GM21381 (cell line): ENCODE measurements at regions not wholly inside any gene's neighbourhood (a gene's known extent, or its start where the extent isn't known, plus 50 kb on each side); places are given as distances from the start of the nearest gene placed in this dataset.
"Not testable (repeated sequence)": the region's sequence is repeated elsewhere in the genome, so short reads cannot be mapped to it uniquely, and the experiment has no call there.

Source experiments
- ATAC-seq: cut with Tn5 transposase; IDR thresholded peaks from one replicate; pipeline ENCODE4 v1.9.1; 2021; ENCODE audit warnings: mild to moderate bottlenecking, moderate library complexity; ENCODE audit not compliant: unreplicated experiment

DNA sequence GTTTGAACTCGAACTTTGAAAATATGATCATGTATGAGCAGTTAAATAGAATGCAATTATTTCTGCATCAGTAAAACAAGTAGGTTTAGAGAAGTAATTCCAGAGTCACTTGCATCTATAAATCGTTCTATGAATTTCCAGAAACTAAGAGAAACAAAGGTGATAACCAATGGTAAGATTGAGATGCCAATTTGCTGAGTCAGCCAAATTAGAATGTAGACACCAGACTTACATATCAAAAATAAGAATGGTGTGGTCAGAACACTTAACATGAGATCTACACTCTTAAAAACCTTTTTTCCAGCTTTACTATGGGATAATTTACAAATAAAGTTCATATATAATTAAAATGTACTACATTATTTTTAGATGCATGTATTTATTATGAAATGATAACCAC is 1435.9 kb downstream of the OTOL1 start:
- ATAC-seq: no peak

- no peak for ATAC-seq
Measured at GRCh38 chr3:162933656-162934055, 1437.0 kb downstream of the OTOL1 start.

DNA sequence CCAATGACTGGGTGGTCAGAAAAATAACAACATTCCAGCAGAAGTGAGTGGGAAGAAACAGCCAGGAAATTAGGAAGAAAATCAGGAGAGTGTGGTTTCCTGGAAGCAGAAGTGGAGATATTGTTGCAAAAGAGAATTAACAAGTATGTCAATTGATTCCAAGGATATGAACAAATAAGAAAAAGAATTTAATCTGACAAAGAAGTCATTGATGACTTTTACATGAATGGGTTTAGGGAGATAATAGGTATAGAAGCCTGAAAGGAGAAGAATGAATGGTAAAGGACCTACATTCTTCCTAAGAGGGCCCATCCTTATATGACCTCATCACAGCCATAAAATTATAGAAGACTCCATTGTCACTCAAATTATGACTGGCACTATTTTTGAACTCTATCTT is 1440.1 kb downstream of the OTOL1 start:
- no peak for ATAC-seq

DNA sequence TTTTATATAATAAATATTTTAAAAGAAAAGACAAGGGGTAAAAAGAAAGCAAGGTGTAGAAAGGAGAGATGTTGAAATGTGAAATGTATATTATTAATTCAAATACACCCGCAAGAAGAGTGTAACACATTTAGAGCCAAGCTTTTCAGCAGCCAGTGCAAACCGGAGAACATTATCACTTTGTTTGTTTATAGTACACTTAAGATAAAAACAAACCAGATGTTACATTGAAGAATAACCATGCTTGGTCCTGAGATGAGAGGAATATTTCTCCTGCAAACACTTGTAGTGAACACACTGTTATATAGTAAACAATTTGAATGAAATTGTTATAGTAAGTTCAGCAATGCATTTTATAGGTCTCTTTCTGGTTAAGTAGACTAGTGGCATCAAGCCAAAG is 1441.5 kb downstream of the OTOL1 start:
- no peak for ATAC-seq

- no peak for ATAC-seq
Measured at GRCh38 chr3:162945626-162946025, 1449.0 kb downstream of the OTOL1 start.

DNA sequence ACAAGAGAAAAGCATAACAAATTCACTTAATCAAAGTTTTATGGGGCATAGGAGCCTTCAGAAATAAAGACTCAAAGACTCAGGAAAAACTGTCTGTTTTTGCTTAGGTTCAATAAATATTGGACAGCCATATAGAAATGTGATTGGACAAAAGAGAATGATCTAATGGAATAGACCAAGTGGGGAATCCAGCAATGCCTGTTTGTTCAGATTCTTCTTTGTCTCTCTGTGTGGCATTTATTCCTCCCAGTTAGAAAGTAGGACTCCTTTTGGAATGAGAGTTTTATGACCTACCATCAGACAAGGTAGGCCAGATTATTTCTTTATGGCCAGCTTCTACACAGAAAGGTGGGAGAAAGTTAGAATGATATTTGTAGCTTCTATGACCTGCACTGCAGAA is 1460.1 kb downstream of the OTOL1 start:
- ATAC-seq: no peak

GRCh38 chr3:162960269-162960668 is 1463.7 kb downstream of the OTOL1 start:
- no peak for ATAC-seq

GRCh38 chr3:162970292-162970691 is 1473.7 kb downstream of the OTOL1 start:
- ATAC-seq: no peak

DNA sequence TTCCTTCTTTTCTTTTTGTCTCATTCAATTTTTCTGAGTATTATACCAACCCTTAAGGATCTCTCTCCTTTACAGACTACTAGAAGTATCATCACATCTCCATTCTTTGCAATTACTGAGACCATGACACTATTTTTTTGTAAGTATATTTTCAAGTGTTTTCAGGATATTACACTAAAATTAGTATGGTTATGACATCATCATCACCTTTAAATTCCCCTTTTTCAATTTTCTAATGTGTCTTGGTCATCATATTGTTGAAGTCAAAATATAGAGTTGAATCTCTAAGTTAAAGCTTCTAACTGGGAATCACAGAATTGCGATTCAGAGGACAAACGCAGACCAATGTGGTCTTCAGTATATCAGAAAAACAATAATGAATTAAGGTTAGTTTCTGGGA is 1475.1 kb downstream of the OTOL1 start:
- ATAC-seq: no peak

DNA sequence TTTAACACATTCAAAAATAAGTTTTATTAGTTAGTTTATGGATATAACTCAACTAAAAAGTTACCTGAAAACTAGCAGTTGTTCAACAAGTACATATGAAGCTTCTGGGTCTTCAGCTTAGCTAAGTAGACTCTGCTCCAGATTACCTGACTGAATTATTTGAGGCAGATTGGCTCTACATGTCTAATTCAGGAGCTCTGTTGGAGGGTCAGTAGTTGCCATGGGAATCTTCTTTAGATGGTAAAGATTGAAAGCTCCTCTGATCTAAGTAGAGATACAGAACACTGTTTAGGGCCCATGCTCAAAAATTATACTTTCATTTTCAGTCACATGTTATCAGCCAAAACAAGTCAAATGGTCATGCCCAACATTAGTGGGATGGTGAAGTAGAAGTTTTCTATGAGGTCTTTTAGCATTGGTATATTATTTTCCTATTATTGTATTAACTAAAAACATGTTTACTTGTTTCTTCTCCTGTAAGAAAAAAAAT is 1476.9 kb downstream of the OTOL1 start:
- ATAC-seq: no peak

GRCh38 chr3:162978136-162978535 is 1481.5 kb downstream of the OTOL1 start:
- ATAC-seq: no peak

GRCh38 chr3:162984746-162985145 is 1488.1 kb downstream of the OTOL1 start:
- ATAC-seq: no peak

DNA sequence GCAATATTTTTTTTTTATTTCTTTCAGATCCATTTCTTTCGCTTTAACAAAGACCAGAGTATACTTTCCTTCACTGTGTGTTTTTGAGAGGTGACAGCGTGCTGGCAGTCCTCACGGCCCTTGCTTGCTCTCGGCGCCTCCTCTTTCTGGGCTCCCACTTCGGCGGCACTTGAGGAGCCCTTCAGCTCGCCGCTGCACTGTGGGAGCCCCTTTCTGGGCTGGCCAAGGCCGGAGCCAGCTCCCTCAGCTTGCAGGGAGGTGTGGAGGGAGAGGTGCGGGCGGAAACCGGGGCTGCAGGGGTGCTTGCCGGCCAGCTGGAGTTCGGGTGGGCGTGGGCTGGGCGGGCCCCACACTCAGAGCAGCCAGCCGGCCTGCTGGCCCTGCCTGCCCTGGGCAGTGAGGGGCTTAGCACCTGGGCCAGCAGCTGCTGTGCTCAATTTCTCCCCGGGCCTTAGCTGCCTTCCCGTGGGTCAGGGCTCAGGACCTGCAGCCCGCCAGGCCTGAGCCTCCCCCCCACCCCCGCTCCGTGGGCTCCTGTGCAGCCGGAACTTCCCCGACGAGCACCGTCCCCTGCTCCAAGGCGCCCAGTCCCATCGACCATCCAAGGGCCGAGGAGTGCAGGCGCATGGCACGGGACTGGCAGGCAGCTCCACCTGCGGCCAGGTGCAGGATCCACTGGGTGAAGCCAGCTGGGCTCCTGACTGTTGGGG is 1490.6 kb downstream of the OTOL1 start:
- ATAC-seq: not testable (repeated sequence)

GRCh38 chr3:162992741-162993140 is 1496.1 kb downstream of the OTOL1 start:
- no peak for ATAC-seq

DNA sequence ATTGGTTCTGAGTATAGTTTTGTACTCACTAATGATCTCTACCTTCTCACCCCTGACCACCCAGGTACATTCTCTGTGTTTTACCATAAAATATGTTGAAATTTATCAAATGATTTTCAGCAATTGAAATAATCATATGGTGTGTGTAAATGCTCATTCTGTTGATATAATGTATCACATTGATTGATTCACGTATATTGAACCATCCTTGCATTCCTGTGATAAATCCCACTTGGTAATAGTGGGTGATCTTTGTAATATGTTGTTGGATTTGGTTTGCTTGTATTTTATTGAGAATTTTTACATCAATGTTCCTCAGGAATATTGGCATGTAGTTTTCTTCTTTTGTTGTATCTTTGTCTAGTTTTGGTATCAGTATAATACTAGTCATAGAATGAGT is 1497.6 kb downstream of the OTOL1 start:
- ATAC-seq: no peak

DNA sequence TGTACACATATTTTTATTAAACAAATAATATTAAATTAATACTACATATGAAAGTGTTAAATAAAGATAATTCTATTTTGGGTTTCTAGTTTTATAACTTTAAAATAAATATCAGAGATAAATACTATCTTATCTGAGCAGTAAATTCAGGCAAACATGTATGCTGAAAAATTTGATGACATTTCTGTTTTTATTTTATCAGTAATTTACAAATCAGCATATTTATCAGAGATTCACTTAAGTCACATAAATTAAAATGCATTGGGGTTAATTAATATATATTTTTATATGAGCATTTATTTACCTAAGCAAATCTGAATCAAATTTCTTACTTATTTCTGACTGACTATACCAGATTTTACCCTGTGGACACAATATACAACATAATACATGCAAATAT is 1499.8 kb downstream of the OTOL1 start:
- no peak for ATAC-seq

DNA sequence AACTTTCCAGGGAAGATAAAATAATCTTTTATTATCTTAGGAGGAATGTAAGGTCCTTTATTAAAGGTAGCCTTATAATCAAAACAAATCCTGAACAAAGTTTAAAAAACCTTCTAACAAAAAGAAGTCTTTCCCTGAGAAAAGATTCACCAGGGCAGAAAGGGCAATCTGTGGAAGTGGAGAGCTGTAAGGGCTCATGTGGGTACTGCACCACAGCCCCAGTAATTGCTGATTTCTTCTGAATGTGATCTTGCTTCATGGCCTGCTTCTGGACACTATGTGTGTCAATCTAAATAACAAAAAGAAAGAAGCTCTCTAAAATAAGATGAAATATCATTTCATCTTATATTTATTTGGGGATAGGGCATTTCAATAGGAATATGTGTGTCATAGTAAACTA is 1501.6 kb downstream of the OTOL1 start:
- no peak for ATAC-seq

DNA sequence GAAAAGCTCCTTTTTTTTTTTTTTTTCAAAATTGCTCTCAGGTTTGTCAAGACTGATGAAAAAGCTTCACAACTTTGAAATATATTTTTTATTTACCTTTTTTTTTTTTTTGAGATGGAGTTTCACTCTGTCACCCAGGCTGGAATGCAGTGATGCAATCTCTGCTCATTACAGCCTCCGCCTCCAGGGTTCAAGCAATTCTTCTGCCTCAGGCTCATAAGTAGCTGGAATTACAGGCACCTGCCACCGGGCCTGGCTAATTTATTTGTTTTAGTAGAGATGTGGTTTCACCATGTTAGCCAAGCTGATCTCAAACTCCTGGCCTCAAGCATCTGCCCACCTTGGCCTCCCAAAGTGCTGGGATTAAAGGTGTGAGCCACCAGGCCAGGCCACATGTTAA is 1515.0 kb downstream of the OTOL1 start:
- ATAC-seq: no peak

GRCh38 chr3:163016251-163016650 is 1519.6 kb downstream of the OTOL1 start:
- ATAC-seq: no peak

GRCh38 chr3:163018067-163018466 is 1521.5 kb downstream of the OTOL1 start:
- no peak for ATAC-seq

DNA sequence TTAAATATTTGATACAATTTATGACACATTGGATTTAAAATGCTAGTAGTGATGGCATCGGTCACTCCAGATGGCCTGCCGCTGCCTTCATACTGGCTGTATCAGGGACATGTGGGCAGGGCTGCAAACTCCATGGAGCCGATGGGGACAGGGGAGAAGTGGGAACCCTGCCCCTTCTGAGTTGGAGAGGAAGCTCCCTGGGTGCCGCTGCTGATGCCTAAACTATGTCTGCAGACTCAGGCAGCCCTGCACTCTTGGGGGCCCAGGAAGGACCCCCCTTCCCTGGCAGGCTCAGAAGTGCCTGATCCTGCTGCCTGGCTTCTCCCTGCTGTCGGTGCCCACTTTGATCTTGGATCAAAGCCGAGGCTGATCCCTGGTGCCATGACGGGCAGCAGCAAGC is 1522.1 kb downstream of the OTOL1 start:
- no peak for ATAC-seq

- ATAC-seq: no peak
Measured at GRCh38 chr3:163019260-163019659, 1522.7 kb downstream of the OTOL1 start.

DNA sequence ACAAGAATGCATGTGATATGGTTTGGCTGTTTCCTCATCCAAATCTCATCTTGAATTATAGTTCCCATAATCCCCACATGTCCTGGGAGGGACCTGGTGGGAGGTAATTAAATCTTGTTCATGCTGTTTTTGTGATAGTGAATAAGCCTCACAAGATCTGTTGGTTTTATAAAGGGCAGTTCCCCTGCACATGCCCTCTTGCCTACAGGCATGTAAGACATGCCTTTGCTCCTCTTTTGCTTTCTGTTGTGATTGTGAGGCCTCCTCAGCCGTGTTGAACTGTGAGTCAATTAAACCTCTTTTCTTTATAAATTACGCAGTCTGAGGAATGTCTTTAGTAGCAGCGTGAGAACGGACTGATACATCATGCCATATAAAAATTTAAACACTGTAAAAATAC is 1537.0 kb downstream of the OTOL1 start:
- ATAC-seq: no peak
